ENCODE measurements at regions not wholly inside any gene's neighbourhood (a gene's known extent, or its start where the extent isn't known, plus 50 kb on each side); places are given as distances from the start of the nearest gene placed in this dataset.

GRCh38 chr12:93005928-93006392 lies 76.9 kb upstream of the EEA1 start:
- no peak for TF ChIP-seq CTCF (IDR thresholded peaks at IDR 0.05; ENCODE audit: poor library complexity)
- TF ChIP-seq EZH2 (IDR thresholded peaks at IDR 0.05; ENCODE audit: borderline replicate concordance), result no peak
